Brain microvascular endothelial cell (primary cell): ENCODE measurements at regions not wholly inside any gene's neighbourhood (a gene's known extent, or its start where the extent isn't known, plus 50 kb on each side); places are given as distances from the start of the nearest gene placed in this dataset.

Experiments used
- DNase-seq: peaks from one replicate; pipeline ENCODE4 v3.0.0-alpha.2; 2020
- H3K27ac ChIP-seq: fragments of 250-450 bp; sonication (Bioruptor Pico); 2 replicates; pipeline ENCODE4 v1.5.1; 2020; ENCODE audit warnings: mild to moderate bottlenecking, moderate library complexity
- H3K27me3 ChIP-seq: fragments of 250-450 bp; sonication (Bioruptor Pico); replicated peaks from 2 replicates; pipeline ENCODE4 v1.5.1; 2020; ENCODE audit warnings: mild to moderate bottlenecking
- H3K36me3 ChIP-seq: fragments of 250-450 bp; sonication (Bioruptor Pico); replicated peaks from 2 replicates; pipeline ENCODE4 v1.5.1; 2020; ENCODE audit warnings: mild to moderate bottlenecking
- H3K4me3 ChIP-seq: 2 replicates; pipeline ENCODE4 v1.5.1; 2011; ENCODE audit warnings: low read depth, mild to moderate bottlenecking, control low read depth, low read length, moderate library complexity
- CTCF ChIP-seq: IDR thresholded peaks from 2 replicates; pipeline ENCODE4 v1.5.1; 2011; ENCODE audit warnings: low read depth, mild to moderate bottlenecking, moderate library complexity, low read length, control low read depth, inconsistent platforms; ENCODE audit errors: missing control alignments
- in situ Hi-C: cut with HindIII; loops from 2 replicates; pipeline ENCODE4 v1.10.0; 2017; ENCODE audit warnings: low sequenced_read_pairs, low pct_ligation_motif_present

GRCh38 chr12:100715976-100716944, 78.3 kb upstream of the ANO4 start:
- no peaks in the 10 kb centered on the region for H3K36me3 ChIP-seq
- H3K27ac ChIP-seq: no peak overlapping the region
- H3K4me3 ChIP-seq: peak overlapping the region; percentile 46
- peaks cover 34% of the 10 kb centered on the region for H3K27me3 ChIP-seq
- no peak for DNase-seq
- no peak for TF ChIP-seq CTCF
- in situ Hi-C loops: no loop called here

GRCh38 chr12:100716945-100717732, 77.4 kb upstream of the ANO4 start:
- in situ Hi-C loops: no loop called here
- DNase-seq: no peak
- H3K27me3 ChIP-seq: peaks cover 34% of the 10 kb centered on the region
- H3K27ac ChIP-seq: no peak overlapping the region
- H3K4me3 ChIP-seq: peak overlapping the region; percentile 50
- H3K36me3 ChIP-seq: no peaks in the 10 kb centered on the region
- no peak for TF ChIP-seq CTCF

GRCh38 chr12:100717733-100718067, 76.9 kb upstream of the ANO4 start:
- Histone ChIP-seq H3K36me3 (no peaks in the 10 kb centered on the region), H3K27me3 (peaks cover 34% of the 10 kb centered on the region), H3K27ac (no peak overlapping the region), H3K4me3 (peak overlapping the region; percentile 50)
- no peak for TF ChIP-seq CTCF
- DNase-seq: no peak
- in situ Hi-C loops: no loop called here

GRCh38 chr12:100718187-100718586, 76.4 kb upstream of the ANO4 start:
- H3K4me3 ChIP-seq: no peak overlapping the region
- in situ Hi-C loops: no loop called here

GRCh38 chr12:100720016-100720654, 74.4 kb upstream of the ANO4 start:
- Histone ChIP-seq H3K27ac (no peak overlapping the region), H3K27me3 (peaks cover 34% of the 10 kb centered on the region), H3K4me3 (no peak overlapping the region), H3K36me3 (no peaks in the 10 kb centered on the region)
- TF ChIP-seq CTCF: no peak
- in situ Hi-C loops: no loop called here
- DNase-seq: no peak

More at GRCh38 chr12:100718187-100718586, 76.4 kb upstream of the ANO4 start:
- H3K36me3 ChIP-seq: no peaks in the 10 kb centered on the region
- no peak for DNase-seq
- H3K27me3 ChIP-seq: peaks cover 34% of the 10 kb centered on the region
- no peak overlapping the region for H3K27ac ChIP-seq
- TF ChIP-seq CTCF: no peak
